GM12878 (cell line): ENCODE measurements at regions not wholly inside any gene's neighbourhood (a gene's known extent, or its start where the extent isn't known, plus 50 kb on each side); places are given as distances from the start of the nearest gene placed in this dataset.

Source experiments
- CBX5 ChIP-seq: sonication (generic); IDR thresholded peaks from 2 replicates; pipeline ENCODE4 v1.6.1; 2016; ENCODE audit warnings: low read depth, moderate library complexity, mild to moderate bottlenecking, inconsistent platforms
- CEBPB ChIP-seq, 2 experiments: fragments of 150-350 bp in 1 of 2; IDR thresholded peaks; 2 replicates each; pipeline ENCODE4 v1.6.1; 2012 to 2014; ENCODE audit warnings: low read depth in 2 of 2, low read length in 2 of 2, borderline replicate concordance in 1 of 2, inconsistent platforms in 1 of 2
- CHD2 ChIP-seq: IDR thresholded peaks from 2 replicates; pipeline ENCODE4 v1.6.1; 2011; ENCODE audit warnings: low read depth, low read length, improper control_type of control experiment, borderline replicate concordance
- CREM ChIP-seq: IDR thresholded peaks from 2 replicates; pipeline ENCODE4 v1.6.1; 2014; ENCODE audit warnings: antibody characterized with exemption, low read depth
- ETV6 ChIP-seq, 2 experiments: fragments of 450-650 bp in 1 of 2; IDR thresholded peaks in 1 of 2; conservative IDR thresholded peaks in 1 of 2; 2 replicates each; pipeline ENCODE4 v1.6.1; 2014; ENCODE audit warnings: antibody characterized with exemption in 1 of 2, borderline replicate concordance in 1 of 2, low read depth in 1 of 2, mild to moderate bottlenecking in 1 of 2, moderate library complexity in 1 of 2
- NFIC ChIP-seq: IDR thresholded peaks from 2 replicates; pipeline ENCODE4 v1.6.1; 2012; ENCODE audit warnings: low read depth, mild to moderate bottlenecking, inconsistent platforms, low read length, moderate library complexity
- POLR2A ChIP-seq: IDR thresholded peaks from 2 replicates; pipeline ENCODE4 v1.6.1; 2011; ENCODE audit warnings: low read depth, mild to moderate bottlenecking, low read length
- SMARCA5 ChIP-seq: fragments of 450-650 bp; IDR thresholded peaks from 2 replicates; pipeline ENCODE4 v1.6.1; 2017; ENCODE audit warnings: mild to moderate bottlenecking
- SMC3 ChIP-seq: IDR thresholded peaks from 2 replicates; pipeline ENCODE4 v1.6.1; 2011; ENCODE audit warnings: low read length, improper control_type of control experiment, borderline replicate concordance
- TCF3 ChIP-seq: IDR thresholded peaks from 2 replicates; pipeline ENCODE4 v1.6.1; 2012; ENCODE audit warnings: low read depth, mild to moderate bottlenecking, low read length, borderline replicate concordance; ENCODE audit not compliant: insufficient read depth
- ZNF207 ChIP-seq: fragments of 450-650 bp; IDR thresholded peaks from 2 replicates; pipeline ENCODE4 v1.6.1; 2014; ENCODE audit warnings: antibody characterized with exemption, mild to moderate bottlenecking, borderline replicate concordance
- TF ChIP-seq, protein P1 (sequence below), 3 experiments: IDR thresholded peaks in 2 of 3; conservative IDR thresholded peaks in 1 of 3; 2 replicates each; pipeline ENCODE4 v1.5.1; 2011; ENCODE audit warnings: low read depth in 3 of 3, low read length in 3 of 3, mild to moderate bottlenecking in 3 of 3, control low read depth in 2 of 3, moderate library complexity in 2 of 3, inconsistent platforms in 1 of 3, mixed read lengths in 1 of 3; ENCODE audit not compliant: control insufficient read depth in 2 of 3, insufficient read depth in 1 of 3; ENCODE audit errors: extremely low read depth in 1 of 3
- TF ChIP-seq, protein P2 (sequence below): IDR thresholded peaks from 2 replicates; pipeline ENCODE4 v1.6.1; 2012; ENCODE audit warnings: mild to moderate bottlenecking, low read depth, low read length

DNA sequence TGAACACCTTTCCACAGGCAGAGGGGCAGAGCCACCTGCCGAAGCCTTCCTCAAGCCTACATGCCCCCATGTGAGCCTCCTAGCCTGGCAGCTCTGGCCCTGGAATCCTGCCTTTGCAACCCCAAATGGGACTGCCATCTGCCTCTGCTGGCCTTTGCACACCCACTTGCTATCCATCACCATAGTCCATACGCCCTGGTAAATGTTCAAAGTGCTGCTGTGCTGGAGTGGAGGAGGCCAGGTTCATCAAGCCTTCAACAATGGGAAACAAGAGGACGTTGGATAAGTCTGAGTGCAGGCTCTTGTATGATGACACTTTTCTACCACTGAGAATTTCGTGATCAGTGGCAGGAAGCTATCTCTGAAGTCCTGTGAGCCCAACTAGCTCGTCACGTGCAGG, 159.8 kb downstream of the MED10 start:
- no peak for TF ChIP-seq ZNF207
- no peak for TF ChIP-seq CREM
- TF ChIP-seq SMC3 = no peak
- TF ChIP-seq, protein P1, sequence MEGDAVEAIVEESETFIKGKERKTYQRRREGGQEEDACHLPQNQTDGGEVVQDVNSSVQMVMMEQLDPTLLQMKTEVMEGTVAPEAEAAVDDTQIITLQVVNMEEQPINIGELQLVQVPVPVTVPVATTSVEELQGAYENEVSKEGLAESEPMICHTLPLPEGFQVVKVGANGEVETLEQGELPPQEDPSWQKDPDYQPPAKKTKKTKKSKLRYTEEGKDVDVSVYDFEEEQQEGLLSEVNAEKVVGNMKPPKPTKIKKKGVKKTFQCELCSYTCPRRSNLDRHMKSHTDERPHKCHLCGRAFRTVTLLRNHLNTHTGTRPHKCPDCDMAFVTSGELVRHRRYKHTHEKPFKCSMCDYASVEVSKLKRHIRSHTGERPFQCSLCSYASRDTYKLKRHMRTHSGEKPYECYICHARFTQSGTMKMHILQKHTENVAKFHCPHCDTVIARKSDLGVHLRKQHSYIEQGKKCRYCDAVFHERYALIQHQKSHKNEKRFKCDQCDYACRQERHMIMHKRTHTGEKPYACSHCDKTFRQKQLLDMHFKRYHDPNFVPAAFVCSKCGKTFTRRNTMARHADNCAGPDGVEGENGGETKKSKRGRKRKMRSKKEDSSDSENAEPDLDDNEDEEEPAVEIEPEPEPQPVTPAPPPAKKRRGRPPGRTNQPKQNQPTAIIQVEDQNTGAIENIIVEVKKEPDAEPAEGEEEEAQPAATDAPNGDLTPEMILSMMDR (IDR thresholded peaks at IDR 0.05 in 2 of 3, conservative IDR thresholded peaks at IDR 0.05 in 1 of 3; ENCODE audit: control insufficient read depth in 2 of 3, extremely low read depth in 1 of 3, insufficient read depth in 1 of 3, low read depth in 3 of 3, low read length in 3 of 3) = no peak
- TF ChIP-seq CHD2 = no peak
- TF ChIP-seq CBX5 = no peak
- TF ChIP-seq ETV6 (conservative IDR thresholded peaks at IDR 0.05 in 1 of 2, IDR thresholded peaks at IDR 0.05 in 1 of 2; ENCODE audit: borderline replicate concordance in 1 of 2, low read depth in 1 of 2) = no peak
- TF ChIP-seq, protein P2, sequence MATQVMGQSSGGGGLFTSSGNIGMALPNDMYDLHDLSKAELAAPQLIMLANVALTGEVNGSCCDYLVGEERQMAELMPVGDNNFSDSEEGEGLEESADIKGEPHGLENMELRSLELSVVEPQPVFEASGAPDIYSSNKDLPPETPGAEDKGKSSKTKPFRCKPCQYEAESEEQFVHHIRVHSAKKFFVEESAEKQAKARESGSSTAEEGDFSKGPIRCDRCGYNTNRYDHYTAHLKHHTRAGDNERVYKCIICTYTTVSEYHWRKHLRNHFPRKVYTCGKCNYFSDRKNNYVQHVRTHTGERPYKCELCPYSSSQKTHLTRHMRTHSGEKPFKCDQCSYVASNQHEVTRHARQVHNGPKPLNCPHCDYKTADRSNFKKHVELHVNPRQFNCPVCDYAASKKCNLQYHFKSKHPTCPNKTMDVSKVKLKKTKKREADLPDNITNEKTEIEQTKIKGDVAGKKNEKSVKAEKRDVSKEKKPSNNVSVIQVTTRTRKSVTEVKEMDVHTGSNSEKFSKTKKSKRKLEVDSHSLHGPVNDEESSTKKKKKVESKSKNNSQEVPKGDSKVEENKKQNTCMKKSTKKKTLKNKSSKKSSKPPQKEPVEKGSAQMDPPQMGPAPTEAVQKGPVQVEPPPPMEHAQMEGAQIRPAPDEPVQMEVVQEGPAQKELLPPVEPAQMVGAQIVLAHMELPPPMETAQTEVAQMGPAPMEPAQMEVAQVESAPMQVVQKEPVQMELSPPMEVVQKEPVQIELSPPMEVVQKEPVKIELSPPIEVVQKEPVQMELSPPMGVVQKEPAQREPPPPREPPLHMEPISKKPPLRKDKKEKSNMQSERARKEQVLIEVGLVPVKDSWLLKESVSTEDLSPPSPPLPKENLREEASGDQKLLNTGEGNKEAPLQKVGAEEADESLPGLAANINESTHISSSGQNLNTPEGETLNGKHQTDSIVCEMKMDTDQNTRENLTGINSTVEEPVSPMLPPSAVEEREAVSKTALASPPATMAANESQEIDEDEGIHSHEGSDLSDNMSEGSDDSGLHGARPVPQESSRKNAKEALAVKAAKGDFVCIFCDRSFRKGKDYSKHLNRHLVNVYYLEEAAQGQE = no peak
- TF ChIP-seq POLR2A = no peak
- TF ChIP-seq SMARCA5 = no peak
- no peak for TF ChIP-seq CEBPB (IDR thresholded peaks at IDR 0.05; ENCODE audit: borderline replicate concordance in 1 of 2, low read depth in 2 of 2, low read length in 2 of 2)
- TF ChIP-seq TCF3 = no peak
- TF ChIP-seq NFIC = no peak
